SW 1271 (cell line): ENCODE measurements at regions not wholly inside any gene's neighbourhood (a gene's known extent, or its start where the extent isn't known, plus 50 kb on each side); places are given as distances from the start of the nearest gene placed in this dataset.

Source experiments
- DNase-seq, 2 experiments: peaks; one replicate each; lab custom pipeline; 2025; lab: John Stamatoyannopoulos, UW

DNA sequence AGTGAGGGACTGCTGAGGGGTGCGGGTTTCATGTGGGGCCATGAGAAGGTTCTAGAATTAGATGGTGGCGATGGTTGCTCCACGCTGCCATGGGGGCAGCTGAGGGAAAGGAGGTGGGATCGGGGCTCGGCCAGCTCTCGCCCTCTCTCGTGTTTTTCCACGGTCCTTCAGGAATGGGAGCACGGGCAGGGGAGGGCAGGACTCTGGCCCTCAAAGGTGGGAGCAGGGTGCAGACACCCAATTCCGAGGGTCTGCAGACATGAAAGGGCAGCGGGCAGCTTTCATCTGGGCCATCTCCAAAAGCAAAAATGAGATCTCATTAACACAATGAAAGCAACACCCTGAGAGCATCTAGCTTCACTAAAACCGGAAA is 53.4 kb upstream of the SALL3 start:
- DNase-seq = no peak

DNA sequence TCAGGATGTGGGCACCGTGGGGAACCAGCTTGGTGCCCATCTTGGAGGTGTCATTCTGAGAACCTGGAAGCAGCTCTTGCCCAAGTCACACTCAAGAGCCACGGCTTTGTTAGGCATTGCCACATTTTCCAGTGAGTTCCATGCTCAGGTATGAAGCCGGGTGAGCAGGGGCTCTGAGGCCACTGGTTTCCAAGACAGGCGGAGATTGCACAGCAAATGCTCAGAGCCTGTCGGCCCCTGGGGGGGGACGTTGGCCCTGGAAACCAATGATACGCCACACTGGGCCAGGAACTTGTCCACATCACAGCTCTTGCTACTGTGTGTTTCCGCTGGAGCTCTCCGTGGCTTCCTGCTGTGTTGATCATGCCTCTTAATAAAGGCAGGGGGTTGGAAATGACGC is 52.5 kb upstream of the SALL3 start:
- DNase-seq = no peak

DNA sequence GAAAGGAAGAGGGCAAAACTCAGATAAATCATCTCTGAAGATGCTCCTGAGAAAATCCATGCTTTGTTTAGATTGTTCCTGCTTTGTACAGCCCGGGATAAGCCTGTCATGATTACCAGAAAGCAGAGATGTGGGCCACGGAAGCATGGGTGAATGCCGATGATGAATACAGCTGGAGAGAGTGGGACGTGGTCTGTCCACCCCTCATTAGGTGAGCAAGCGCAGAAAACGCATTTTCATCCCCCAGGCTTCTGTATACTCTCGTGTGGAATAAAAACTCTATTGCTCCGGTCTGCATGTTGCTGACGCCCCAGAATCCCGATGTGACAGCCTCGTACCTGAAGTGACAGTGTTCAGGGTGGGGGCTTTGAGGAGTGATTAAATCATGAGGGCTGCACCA is 52.0 kb upstream of the SALL3 start:
- DNase-seq = no peak

DNA sequence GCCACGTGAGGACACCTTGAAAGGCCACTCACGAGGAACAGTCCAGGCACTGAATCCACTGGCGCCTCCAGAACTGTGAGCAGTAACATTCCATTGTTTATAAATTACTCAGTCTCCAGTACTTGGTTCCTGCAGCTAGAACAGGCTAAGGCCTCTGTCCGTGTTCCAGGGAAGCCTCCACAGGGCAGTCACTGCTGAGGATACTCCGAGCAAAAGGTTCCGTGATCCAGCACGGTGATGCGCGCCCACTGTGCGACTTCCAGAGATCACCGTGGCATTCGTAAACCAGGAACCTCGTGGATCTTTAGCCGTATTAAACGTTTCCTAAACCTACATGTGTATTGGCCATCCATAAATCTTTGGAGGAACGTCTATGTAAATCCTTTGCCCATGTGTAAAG is 51.5 kb upstream of the SALL3 start:
- DNase-seq = no peak

DNA sequence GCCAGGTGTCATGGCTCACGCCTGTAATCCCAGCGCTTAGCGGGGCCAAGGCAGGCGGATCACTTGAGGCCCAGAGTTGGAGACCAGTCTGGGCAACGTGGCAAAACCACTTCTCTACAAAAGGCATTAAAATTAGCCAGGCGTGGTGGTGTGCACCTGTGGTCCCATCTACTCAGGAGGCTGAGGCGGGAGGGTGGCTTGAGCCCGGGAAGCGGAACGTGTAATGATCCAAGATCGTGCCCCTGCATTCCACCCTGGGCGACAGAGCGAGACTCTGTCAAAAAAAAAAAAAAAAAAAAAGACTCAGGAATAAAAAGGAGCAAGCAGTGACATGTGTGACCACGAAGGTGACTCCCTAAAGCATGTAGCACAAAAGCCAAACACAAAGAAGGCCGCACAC is 50.1 kb upstream of the SALL3 start:
- DNase-seq = no peak
